Lung microvascular endothelial cell (primary cell): ENCODE measurements at regions not wholly inside any gene's neighbourhood (a gene's known extent, or its start where the extent isn't known, plus 50 kb on each side); places are given as distances from the start of the nearest gene placed in this dataset.

Source experiments
- DNase-seq, 2 donors: peaks; one replicate each; pipeline versions ENCODE4 v3.0.0 to v3.0.0-alpha.2; 2010; ENCODE audit warnings: low read depth in 2 of 2

GRCh38 chr4:20512033-20512792, 188.0 kb upstream of the PACRGL start:
- DNase-seq, result no peak

DNA sequence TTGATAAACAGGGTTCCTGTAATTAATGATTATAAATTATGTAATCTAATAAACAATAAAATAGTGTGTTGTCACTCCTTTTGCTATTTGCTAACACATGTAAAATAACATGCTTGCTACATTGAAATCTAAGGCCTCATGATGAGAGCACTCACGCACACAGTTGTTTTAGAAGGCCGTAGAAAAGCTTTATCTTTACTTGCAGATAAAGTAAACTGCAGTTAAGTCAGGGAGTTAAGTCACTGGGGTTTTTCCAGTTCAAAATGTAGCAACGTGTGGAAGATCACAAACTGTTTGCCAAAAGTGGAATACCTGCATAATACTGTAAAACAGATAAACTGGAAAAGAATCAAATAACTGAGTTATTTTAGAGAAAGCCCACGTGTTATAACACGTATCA, 187.3 kb upstream of the PACRGL start:
- no peak for DNase-seq

- peak in 1 of 2 donors; percentile 56 for DNase-seq
These were observed 179.4 kb upstream of the PACRGL start for GRCh38 chr4:20520901-20521300.

DNA sequence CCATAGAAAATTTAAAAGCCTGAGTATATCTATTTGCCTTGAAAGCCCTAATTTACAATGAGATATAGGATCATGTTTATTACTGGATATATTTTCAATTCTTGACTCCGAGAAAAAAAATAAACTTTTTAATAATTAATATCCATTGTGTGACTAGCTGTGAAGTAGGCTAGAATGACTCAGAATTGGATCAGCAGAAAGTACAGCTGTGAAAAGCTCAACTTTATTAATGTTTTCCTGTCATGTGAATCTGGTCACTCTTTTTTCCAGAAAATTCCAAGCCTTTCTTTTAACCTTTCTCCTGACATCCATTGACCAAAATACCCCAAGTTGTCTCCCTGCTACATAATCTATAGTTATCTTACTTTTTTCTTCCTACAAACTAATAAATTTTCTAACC, 171.8 kb upstream of the PACRGL start:
- peak in 1 of 2 donors; percentile 80 for DNase-seq

DNA sequence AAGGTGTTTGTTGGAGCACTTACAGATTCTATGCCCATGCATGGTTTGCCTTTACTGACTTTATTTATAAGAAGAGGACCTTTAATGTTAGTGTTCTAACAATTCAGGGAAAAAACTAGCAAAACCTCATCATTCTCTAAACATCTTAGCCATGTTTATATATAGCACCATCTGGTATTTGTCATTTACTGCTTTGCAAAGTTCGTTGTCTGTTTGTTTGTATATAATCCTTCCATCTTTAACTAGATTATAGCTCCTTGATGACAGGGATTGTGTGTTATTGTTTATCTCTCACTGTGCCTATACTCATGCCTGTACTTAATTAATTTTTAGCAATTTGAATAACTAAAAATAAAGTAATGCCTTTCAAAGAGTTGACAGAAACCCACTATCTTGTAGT, 170.6 kb upstream of the PACRGL start:
- DNase-seq, result no peak

- no peak for DNase-seq
These were observed 168.0 kb upstream of the PACRGL start for GRCh38 chr4:20532116-20532790.

DNA sequence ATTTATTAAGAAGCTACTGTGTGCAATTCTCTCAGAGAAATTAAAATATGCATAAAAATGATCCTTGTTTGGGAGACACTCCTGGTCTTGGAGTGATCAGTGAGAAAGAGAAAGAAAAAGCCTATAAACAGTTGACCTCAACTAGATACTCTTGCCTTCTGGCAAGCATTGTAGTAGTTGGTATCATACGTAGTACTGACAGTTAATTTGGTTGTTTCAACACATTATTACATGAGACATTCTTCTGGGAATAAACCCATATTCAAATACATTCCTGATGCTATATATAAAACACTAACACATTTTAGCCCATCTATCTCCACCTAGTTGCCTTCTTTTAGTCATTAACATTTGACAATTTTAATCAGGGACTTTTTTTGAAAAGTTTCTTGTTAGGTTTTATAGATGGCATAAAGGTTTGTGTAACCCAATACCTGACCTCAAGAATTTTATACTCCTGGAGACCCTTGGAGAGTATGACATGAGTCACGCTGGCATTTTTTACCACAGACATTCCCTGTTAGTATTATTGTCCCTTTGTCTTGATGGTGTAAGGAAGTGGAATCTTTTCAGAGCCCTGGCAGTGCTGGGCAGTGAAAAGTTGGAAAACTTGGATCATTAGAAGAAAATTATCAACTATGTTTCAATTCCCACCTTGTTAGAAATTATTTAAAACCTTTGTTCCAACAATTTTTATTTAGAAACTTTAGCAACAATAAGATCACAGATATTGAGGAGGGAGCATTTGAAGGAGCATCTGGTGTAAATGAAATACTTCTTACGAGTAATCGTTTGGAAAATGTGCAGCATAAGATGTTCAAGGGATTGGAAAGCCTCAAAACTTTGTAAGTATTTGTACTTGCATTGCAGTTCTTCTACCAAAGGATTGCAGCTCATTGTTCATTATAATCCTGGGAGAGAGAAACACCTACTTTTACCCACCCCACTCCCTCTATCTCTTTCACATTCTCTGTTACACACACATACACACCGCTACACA, 167.1 kb upstream of the PACRGL start:
- DNase-seq, result no peak

- no peak for DNase-seq
These were observed 161.4 kb upstream of the PACRGL start for GRCh38 chr4:20538905-20539304.

DNA sequence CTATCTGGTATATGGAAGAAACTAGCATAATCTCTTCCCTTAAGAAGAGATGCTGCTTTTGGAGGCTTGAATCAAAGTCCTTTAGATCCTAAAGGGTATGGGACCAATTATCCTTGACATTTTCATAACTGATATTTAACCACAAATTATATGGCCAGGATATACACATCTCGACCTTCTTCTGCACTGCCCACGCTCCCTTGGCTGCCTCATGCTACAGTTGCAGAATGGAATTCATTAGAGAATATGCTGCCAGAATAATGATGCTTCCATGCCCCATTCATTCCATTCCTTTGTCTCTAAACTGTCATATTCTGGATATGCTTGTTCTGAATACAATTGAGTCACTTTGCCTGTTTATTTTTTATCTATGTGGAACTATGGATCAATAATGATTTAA, 157.1 kb upstream of the PACRGL start:
- DNase-seq, result no peak

GRCh38 chr4:20544645-20545044, 155.6 kb upstream of the PACRGL start:
- DNase-seq, result peak; percentile 31 to 60

GRCh38 chr4:20552004-20552403, 148.3 kb upstream of the PACRGL start:
- no peak for DNase-seq

DNA sequence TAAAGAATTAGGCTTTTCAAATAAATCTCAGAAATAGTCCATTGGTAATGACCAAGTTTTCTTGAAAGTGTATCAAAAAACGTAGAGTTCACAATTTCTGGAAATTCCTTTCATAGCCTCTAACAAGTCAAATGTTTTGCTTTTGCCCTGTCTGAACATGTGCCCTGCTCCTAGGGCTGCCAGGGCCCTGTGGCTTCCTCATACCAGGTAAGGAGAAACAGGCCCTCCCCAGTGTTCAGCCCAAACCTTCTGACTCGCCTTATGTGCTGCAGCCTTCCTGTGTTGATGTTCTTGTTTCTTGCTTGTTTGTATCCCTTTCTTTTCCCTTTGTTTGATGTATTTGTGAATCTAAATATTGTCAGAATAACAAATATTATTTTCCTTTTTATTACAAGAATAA, 146.1 kb upstream of the PACRGL start:
- no peak for DNase-seq

GRCh38 chr4:20565075-20565721, 135.1 kb upstream of the PACRGL start:
- peak in 1 of 2 donors; percentile 63 for DNase-seq

DNA sequence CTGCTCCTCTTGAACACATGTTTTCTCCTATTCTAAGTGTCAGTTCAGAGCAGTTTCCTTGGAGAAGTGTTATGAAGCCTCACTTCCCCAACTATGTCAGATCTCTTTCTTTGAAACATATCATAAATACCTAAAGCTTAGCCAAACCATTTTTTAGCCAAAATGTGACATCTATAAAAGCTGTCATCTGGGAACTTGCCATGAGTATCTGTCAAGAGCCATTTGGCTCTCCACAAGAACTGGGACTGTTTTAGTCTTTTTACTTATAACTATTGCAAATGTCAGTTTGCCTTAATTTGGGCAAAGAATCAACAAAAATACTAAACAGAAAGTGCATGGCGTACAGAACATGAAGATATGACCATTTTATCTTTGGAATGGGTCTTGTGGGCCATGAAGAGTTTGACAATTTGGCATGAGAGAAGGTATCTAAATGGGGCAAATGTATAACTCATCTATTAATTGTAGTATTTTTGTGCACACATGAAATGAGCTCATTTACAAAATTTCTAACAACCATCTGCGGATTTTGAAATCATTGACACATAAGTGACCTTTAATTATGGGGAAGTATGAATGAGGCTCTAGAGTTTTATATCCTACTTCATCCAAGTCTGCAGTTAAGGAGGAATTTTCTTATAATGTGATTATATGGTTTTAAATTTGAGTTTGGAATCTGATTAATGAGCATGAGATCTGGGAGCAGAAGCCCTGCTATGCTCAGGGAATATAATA, 129.1 kb upstream of the PACRGL start:
- DNase-seq, result no peak

GRCh38 chr4:20572976-20573375, 127.3 kb upstream of the PACRGL start:
- no peak for DNase-seq

DNA sequence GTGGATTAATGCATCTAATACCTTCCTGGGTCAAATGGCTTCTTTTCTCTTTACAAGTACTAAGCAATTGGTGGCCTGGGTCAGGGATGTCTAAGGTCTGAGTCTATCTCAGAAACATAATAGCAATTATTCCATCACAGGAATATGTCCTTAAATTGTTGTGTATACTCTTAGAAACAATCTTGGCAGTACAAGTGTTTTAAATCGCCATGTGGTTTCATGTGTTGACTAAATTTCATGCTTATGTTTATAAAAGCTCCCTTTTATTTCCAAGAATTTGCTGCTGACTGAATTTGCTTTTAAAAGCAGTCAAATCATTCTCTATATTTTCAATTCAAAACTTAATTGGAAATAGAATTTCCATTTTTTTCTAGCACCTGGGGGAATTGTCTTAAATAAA, 125.3 kb upstream of the PACRGL start:
- no peak for DNase-seq

DNA sequence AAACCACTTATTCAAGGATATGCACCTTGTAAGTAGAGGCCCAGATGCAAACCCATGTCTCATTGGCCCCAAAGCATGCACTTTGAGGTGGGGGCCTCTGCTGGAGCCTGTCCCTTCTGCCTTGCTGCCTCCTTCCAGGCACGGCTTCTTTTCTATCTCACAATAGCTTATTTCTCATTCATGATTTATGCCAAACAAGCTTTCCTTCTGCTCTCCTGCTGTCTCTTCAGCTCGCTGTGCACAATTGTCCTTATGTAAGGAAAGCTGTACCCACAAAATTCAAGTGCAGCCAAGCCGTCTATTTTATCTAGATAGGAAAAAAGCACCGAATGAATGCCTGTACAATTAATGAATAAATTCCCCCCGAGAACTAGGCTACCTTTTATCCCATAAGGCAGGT, 124.8 kb upstream of the PACRGL start:
- DNase-seq, result no peak

GRCh38 chr4:20576861-20577260, 123.4 kb upstream of the PACRGL start:
- no peak for DNase-seq

DNA sequence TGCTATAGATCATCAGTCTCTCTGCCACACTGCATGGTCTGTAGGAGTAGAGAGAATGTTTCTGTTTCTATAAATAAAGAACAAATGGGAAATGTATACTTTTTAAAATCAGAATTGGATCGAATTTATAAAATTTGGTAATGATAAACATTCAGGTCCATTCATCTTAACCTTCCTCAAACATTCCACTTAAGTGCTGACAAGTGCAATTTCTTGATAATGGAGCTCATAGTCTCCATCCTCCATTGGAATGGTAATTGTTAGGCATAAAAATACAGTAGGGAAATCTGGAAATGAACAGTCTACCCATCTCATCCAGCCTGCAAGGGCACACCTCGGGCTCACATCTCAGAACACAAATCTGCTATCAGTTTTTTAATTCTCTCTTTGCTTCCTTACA, 122.6 kb upstream of the PACRGL start:
- DNase-seq, result no peak

DNA sequence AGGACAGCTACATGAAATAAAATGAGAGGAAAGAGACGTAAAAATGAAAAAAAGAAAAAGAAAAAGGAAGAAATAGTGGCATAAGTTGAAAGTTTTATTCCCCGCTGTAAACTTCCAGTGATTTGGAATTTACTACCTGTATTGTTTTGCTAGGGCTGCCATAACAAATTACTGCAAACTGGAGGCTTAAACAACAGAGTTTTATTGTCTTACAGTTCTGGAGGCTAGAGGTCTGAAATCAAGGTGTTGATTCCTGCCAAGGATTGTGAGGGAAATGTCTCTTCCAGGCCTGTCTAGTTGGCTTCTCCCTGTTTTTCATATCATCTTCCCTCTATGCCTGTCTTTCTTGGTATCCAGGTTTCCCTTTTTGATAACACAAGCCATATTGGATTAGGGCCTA, 119.4 kb upstream of the PACRGL start:
- no peak for DNase-seq

DNA sequence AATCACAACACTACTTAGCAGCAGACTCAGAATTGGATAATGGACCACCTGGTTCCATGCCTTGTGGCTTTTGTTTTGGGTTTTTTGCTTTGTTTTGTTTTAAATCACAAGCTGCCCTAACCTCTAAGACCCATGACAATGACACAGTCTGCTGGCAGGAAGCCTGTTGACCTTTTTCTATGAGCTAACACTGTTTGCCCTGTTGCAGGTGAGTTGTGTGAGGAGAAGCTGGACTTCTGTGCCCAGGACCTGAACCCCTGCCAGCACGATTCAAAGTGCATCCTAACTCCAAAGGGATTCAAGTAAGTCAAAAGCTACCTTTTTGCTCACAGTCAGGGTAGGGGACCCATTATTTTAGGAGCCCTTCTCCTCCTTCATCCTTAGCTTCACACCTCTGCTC, 110.8 kb upstream of the PACRGL start:
- DNase-seq, result peak in 1 of 2 donors; percentile 9
